ENCODE measurements at regions not wholly inside any gene's neighbourhood (a gene's known extent, or its start where the extent isn't known, plus 50 kb on each side); places are given as distances from the start of the nearest gene placed in this dataset.

- in situ Hi-C loops (cut with HindIII; ENCODE audit: low pct_ligation_motif_present, low pct_unique_long_range_greater_than_20kb, low sequenced_read_pairs) = no loop called here
- no peak for DNase-seq
Observed at GRCh38 chr3:162285259-162285658, 788.7 kb downstream of the OTOL1 start.

- DNase-seq = no peak
- in situ Hi-C loops (cut with HindIII; ENCODE audit: low pct_ligation_motif_present, low pct_unique_long_range_greater_than_20kb, low sequenced_read_pairs) = no loop called here
Observed at GRCh38 chr3:162287600-162287999, 791.0 kb downstream of the OTOL1 start.

DNA sequence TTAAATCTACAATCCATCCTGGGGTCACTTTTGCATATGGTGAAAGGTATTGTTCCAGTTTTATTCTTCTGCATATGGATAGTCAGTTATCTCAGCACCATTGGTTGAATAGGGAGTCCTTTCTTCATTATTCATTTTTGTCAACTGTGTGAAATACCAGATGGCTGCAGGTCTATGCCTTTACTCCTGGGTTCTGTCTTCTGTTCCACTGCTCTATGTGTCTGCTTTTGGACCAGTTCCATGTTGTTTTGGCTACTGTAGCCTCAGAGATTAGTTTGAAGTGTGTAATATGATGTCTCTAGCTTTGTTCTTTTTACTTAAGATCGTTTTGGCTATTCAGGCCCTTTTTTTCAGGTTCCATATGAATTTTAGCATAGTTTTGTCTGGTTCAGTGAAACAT is 795.8 kb downstream of the OTOL1 start:
- in situ Hi-C loops (cut with HindIII; ENCODE audit: low pct_ligation_motif_present, low pct_unique_long_range_greater_than_20kb, low sequenced_read_pairs) = no loop called here
- no peak for DNase-seq

DNA sequence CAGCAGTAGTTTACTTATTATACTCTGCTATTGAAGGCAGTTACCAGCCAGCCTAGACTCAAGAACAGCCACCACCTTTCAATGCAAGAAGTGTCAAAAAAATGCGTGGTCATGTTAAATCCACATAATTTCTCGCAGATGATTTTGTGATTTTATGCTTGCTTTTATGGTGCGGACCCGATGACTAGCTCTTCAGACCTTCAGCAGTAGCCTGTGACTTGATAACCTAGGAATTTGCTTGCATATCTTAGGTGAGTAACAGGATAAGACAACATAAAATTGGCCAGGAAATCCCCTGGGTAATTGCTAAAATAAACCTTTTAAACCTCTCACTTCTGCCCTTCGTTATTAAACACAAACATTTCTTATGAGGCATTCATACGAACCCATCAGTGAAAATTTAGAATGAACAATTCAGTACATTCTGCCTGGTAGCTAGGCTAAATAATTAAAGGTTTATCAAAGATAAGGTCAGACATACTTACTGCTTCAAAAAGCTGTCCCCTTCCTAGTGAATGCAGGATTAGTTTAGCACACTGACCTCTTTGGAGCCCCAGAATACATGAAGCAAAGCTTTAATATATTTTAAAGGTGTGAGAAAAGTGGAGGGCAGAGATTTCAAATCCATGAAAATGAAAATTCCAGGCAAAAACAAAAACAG is 798.8 kb downstream of the OTOL1 start:
- in situ Hi-C loops (cut with HindIII; ENCODE audit: low pct_ligation_motif_present, low pct_unique_long_range_greater_than_20kb, low sequenced_read_pairs) = no loop called here
- peak; percentile 87 for DNase-seq

- in situ Hi-C loops (cut with HindIII; ENCODE audit: low pct_ligation_motif_present, low pct_unique_long_range_greater_than_20kb, low sequenced_read_pairs) = no loop called here
- DNase-seq = no peak
Observed at GRCh38 chr3:162302983-162303624, 806.5 kb downstream of the OTOL1 start.

GRCh38 chr3:162317046-162317445 is 820.4 kb downstream of the OTOL1 start:
- in situ Hi-C loops (cut with HindIII; ENCODE audit: low pct_ligation_motif_present, low pct_unique_long_range_greater_than_20kb, low sequenced_read_pairs) = no loop called here
- no peak for DNase-seq

DNA sequence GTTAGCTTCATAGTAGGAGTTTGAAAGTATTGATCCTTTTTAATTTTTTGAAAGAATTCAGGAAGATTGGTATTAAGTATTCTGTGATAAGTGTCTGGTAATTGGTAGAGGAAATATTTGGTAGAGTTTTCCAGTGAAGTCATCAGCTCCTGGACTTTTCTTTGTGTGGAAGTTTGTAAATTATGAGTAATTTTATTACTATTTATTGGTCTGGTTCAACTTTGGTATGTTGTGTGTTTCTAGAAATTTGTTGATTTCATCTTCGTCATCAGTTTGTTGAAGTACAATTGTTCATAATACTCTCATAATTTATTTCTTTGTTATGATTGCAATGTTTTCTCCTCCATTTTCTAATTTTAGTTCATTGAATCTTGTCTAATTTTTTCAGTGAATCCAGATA is 832.0 kb downstream of the OTOL1 start:
- in situ Hi-C loops (cut with HindIII; ENCODE audit: low pct_ligation_motif_present, low pct_unique_long_range_greater_than_20kb, low sequenced_read_pairs) = no loop called here
- no peak for DNase-seq

- in situ Hi-C loops (cut with HindIII; ENCODE audit: low pct_ligation_motif_present, low pct_unique_long_range_greater_than_20kb, low sequenced_read_pairs) = no loop called here
- DNase-seq = no peak
Observed at GRCh38 chr3:162329514-162329913, 832.9 kb downstream of the OTOL1 start.

DNA sequence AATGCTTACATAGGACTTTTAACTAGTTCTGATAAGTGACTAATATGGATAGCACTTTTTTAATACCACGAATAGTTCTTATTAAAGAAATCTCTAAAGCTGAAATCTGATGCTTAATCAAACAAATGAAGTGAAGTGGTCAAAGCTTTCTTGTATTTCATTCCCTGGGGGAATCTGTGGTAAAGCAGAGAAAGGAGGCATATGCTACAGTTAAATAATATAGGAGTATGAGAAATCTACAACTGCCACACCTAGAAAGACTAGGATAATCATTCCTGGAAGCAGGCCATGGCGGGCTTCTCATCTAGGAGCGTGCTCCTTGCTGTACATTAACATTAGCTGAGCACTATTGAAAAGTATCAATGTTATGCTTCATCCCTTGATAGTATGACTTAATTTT is 835.7 kb downstream of the OTOL1 start:
- DNase-seq = no peak
- in situ Hi-C loops (cut with HindIII; ENCODE audit: low pct_ligation_motif_present, low pct_unique_long_range_greater_than_20kb, low sequenced_read_pairs) = no loop called here

DNA sequence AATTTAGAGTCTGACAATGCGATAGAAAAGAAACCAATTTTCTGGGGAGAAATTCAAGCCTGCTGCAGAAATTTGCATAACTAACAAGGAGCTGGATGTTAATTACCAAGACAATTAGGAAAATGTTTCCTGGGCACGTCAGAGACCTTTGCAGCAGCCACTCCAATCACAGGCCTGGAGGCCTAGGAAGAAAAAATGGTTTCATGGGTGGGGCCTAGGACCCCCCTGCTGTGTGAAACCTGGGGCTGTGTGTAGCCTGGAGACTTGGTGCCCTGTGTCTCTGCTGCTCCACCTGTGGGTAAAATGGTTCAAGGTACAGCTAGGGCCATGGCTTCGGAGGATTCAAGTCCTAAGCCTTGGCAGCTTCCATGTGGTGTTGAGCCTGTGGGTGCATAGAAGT is 837.9 kb downstream of the OTOL1 start:
- DNase-seq = no peak
- in situ Hi-C loops (cut with HindIII; ENCODE audit: low pct_ligation_motif_present, low pct_unique_long_range_greater_than_20kb, low sequenced_read_pairs) = no loop called here

GRCh38 chr3:162337630-162338029 is 841.0 kb downstream of the OTOL1 start:
- in situ Hi-C loops (cut with HindIII; ENCODE audit: low pct_ligation_motif_present, low pct_unique_long_range_greater_than_20kb, low sequenced_read_pairs) = no loop called here
- DNase-seq = no peak

- DNase-seq = no peak
- in situ Hi-C loops (cut with HindIII; ENCODE audit: low pct_ligation_motif_present, low pct_unique_long_range_greater_than_20kb, low sequenced_read_pairs) = no loop called here
Observed at GRCh38 chr3:162338514-162338913, 841.9 kb downstream of the OTOL1 start.

DNA sequence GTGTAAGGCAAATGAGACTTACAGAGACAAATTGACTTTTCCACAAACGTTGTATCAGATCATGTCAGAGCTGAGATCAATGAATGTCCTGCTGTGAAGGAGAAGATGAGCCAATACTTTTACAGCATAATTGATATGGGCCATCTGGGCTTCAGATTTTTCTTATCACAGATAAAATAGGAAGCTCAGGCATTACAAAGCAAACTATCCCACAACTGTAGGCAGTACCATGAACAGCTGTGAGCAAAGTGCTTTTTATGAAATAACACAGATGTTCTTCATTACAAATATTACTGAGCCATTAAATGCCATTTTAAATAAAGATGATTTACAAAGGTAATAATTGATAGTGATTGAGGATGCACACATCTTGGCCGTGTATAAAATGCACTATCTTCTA is 852.3 kb downstream of the OTOL1 start:
- DNase-seq = no peak
- in situ Hi-C loops (cut with HindIII; ENCODE audit: low pct_ligation_motif_present, low pct_unique_long_range_greater_than_20kb, low sequenced_read_pairs) = no loop called here

- DNase-seq = no peak
- in situ Hi-C loops (cut with HindIII; ENCODE audit: low pct_ligation_motif_present, low pct_unique_long_range_greater_than_20kb, low sequenced_read_pairs) = no loop called here
Observed at GRCh38 chr3:162353414-162353813, 856.8 kb downstream of the OTOL1 start.

DNA sequence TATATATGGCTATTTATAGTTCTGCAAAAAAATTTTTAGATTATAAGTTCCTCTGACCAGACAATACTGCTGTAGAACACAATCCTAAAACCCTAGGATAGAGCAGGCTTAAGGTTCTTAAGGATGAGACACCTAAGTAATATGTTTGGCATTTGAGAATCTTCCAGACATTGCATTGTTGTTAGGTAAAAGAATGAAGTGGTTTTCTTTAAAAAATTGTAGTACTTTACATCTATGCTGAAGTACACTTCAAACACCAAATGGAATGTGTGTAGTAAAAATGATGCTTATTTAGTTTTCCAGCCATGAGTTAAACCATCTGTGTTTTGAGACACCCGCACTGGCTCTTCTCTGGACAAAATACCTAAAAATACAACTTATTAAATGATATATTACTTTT is 857.7 kb downstream of the OTOL1 start:
- no peak for DNase-seq
- in situ Hi-C loops (cut with HindIII; ENCODE audit: low pct_ligation_motif_present, low pct_unique_long_range_greater_than_20kb, low sequenced_read_pairs) = no loop called here

- DNase-seq = no peak
- in situ Hi-C loops (cut with HindIII; ENCODE audit: low pct_ligation_motif_present, low pct_unique_long_range_greater_than_20kb, low sequenced_read_pairs) = no loop called here
Observed at GRCh38 chr3:162365066-162365719, 868.6 kb downstream of the OTOL1 start.

DNA sequence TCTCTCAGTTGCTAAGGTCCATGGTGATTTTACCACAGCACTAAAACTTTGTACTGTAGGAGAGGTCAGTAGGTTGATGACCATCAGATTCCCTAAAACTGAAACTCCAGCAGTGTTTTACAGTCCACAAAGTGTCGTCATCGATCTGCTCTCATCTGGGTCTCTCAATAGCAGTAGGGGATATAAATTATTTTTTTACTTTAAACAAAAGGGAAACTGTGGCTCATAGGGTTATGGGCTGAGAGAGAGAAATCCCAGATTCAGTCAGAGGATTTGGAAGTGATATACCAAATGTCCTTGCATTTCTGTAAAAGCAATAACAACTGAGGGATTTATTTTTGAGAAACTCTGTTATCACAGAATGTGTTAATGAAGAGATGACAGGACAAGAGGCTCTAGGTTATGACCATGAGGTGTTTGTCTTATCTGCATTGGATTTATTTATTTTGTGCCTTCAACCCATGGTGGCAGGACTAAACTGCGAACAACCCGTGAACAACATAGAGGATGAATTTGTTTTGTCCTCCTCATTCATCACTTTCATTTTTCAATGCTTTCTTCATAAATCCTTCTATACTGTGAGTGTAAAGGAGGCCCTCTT is 869.7 kb downstream of the OTOL1 start:
- DNase-seq = no peak
- in situ Hi-C loops (cut with HindIII; ENCODE audit: low pct_ligation_motif_present, low pct_unique_long_range_greater_than_20kb, low sequenced_read_pairs) = no loop called here

DNA sequence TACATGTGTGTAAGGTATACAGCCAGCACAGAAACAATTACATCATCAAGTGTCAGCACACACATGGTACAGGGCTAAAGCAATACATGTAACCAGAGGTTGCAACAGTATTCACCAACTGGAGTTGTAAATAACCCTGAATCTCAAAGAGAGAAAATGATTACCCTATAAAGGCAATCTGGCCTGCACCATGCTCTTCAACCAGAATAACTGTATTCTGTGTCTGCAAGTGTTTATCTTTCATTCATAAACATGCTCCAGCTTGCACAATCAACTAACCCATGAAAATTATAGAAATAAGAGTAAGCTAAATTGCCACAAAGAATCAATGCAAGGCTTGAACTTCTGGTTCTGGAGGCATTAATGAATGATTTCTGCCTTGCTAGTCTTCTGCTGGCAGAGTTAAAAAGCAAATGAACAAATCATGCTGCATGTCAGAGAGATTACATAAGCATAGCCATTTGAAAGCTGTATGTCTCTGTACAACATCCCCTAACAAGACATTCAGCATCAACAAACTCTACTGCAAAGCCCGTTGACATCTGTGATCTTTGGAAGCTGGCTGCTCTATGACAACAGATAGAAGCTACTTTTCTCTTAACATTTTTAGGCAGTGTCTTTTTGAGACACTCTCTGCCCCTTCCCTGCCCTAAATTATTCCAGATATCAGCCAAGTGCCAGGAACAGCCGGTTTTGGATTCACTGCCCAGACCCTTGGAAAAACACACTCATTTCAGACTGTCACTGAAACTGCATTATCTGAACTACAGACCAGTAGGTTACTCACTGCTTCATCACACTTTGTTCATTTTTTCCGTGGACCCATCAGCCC is 871.0 kb downstream of the OTOL1 start:
- in situ Hi-C loops (cut with HindIII; ENCODE audit: low pct_ligation_motif_present, low pct_unique_long_range_greater_than_20kb, low sequenced_read_pairs) = no loop called here
- DNase-seq = no peak

DNA sequence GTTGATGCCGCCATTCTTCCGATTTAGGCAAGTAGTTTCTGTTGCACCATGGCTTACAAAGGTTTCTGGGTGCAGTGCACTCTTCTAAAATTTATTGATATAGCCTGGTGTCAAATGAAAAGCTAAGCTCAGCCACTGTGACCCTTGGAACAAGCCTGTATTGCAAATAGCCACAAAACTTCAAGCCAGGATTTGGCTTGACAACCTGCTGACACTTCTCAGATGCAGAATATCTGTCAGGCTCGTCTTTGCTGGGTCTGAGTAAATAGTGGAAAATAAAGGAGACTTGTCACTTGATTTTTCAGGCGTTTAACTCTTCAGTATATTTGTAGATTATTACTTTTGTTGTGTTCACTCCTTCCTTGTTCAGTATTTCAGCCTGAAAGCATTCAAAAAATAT is 871.8 kb downstream of the OTOL1 start:
- no peak for DNase-seq
- in situ Hi-C loops (cut with HindIII; ENCODE audit: low pct_ligation_motif_present, low pct_unique_long_range_greater_than_20kb, low sequenced_read_pairs) = no loop called here
